ENCODE measurements at regions not wholly inside any gene's neighbourhood (a gene's known extent, or its start where the extent isn't known, plus 50 kb on each side); places are given as distances from the start of the nearest gene placed in this dataset.

GRCh38 chr3:117553461-117553860, 843.9 kb downstream of the TUSC7 start:
- Mint-ChIP-seq H3K9me3 (peaks cover 9% of the 10 kb centered on the region), H3K27me3 (no peaks in the 10 kb centered on the region), H3K4me3 (no peak overlapping the region), H3K36me3 (no peaks in the 10 kb centered on the region), H3K27ac (no peak overlapping the region), H3K4me1 (ENCODE audit: unreplicated experiment) (peaks cover 4% of the 10 kb centered on the region)
- no peak for DNase-seq (ENCODE audit: extremely low spot score, unreplicated experiment)
- TF ChIP-seq CTCF (conservative IDR thresholded peaks at IDR 0.05): no peak

DNA sequence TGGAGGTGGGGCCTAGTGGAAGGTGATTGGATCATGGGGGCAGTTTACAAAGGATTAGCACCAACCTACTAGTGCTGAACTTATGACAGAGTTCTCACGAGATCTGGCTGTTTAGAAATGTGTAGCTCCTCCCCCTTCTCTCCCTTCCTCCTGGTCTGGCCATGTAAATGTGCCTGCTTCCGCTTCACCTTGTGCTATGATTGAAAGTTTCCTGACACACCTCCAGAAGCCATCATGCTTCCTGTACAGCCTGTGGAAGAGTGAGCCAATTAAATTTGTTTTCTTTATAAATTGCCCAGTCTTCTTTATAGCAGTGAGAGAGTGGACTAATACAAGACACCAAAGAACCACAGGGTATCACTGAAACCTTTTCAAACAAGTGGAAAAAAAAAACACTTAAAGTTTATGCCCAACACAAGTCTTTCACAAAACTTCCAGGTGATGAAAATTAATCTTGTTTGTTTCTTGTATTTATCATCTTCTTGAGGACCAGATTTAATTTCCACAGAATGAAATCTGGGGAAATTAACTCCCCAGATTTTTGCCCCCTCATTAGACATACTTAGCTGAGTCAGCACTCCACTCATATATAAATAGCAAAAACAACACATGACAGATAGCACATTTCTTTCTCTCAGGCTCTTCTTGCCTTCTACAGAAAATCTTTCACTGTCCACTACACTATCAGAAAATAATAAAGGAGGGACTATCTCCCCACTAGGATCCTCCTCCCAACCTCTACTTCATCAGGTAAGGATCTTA, 847.2 kb downstream of the TUSC7 start:
- no peak overlapping the region for H3K4me3 Mint-ChIP-seq
- H3K27me3 Mint-ChIP-seq: no peaks in the 10 kb centered on the region
- no peak overlapping the region for H3K27ac Mint-ChIP-seq
- DNase-seq (ENCODE audit: extremely low spot score, unreplicated experiment): no peak
- no peaks in the 10 kb centered on the region for H3K4me1 Mint-ChIP-seq (ENCODE audit: unreplicated experiment)
- no peak for TF ChIP-seq CTCF (conservative IDR thresholded peaks at IDR 0.05)
- H3K36me3 Mint-ChIP-seq: peaks cover 4% of the 10 kb centered on the region
- peaks cover 9% of the 10 kb centered on the region for H3K9me3 Mint-ChIP-seq

DNA sequence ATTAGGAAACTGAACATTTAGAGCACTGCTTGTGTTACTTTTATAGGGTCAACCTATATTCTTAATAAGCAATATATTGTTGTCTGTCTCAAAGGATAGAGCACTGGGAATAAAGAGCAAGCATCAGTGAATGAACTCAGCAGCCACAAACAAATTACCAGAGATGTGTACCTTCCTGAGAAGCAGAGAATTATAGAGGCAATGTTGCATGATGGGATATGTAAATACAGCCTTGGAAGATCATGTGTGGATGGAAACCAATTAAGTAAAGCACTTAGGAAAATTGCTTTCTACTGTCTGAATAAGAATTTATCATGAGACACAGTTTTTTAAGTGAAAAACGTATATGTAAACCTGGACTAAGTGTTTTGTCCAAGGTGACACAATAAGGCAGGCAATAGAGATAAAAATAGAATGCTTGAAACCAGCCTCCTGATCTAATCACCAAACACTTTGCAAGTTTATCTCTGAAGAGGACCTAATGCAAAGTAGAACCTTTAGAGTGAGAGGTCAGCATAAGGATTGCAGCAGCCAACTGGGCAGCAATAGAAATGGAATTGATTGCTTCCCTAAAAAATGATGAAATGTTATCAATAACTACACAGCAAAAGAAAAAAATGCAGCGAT, 848.0 kb downstream of the TUSC7 start:
- Mint-ChIP-seq H3K9me3 (peaks cover 9% of the 10 kb centered on the region), H3K27ac (no peak overlapping the region), H3K27me3 (no peaks in the 10 kb centered on the region), H3K4me3 (no peak overlapping the region), H3K36me3 (peaks cover 4% of the 10 kb centered on the region), H3K4me1 (ENCODE audit: unreplicated experiment) (no peaks in the 10 kb centered on the region)
- TF ChIP-seq CTCF (conservative IDR thresholded peaks at IDR 0.05): no peak
- DNase-seq (ENCODE audit: extremely low spot score, unreplicated experiment): no peak

- DNase-seq (ENCODE audit: extremely low spot score, unreplicated experiment): no peak
- Mint-ChIP-seq H3K4me3 (no peak overlapping the region), H3K27ac (no peak overlapping the region), H3K4me1 (ENCODE audit: unreplicated experiment) (no peaks in the 10 kb centered on the region), H3K27me3 (no peaks in the 10 kb centered on the region), H3K36me3 (peaks cover 4% of the 10 kb centered on the region), H3K9me3 (peaks cover 5% of the 10 kb centered on the region)
- TF ChIP-seq CTCF (conservative IDR thresholded peaks at IDR 0.05): no peak
These were observed 849.1 kb downstream of the TUSC7 start for GRCh38 chr3:117558681-117559080.

DNA sequence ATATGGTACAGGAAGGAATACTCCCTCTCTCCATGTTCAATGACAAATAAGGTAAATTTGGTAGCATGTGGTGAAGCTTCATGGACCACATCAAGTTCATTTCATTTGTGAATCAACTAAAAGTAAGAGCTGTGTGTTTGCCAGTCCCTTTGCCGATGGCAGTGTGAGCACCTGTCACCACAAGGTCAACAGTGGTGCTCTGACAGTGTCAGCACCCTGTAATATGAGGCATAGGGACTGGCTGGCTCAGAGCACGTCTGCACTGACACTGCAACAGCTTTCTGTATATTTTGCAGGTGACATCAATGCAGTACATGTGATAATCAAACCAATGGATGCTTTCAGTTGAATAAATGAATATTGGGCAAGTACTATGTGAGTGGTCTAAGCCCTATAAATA, 852.4 kb downstream of the TUSC7 start:
- no peaks in the 10 kb centered on the region for H3K27me3 Mint-ChIP-seq
- no peaks in the 10 kb centered on the region for H3K4me1 Mint-ChIP-seq (ENCODE audit: unreplicated experiment)
- H3K9me3 Mint-ChIP-seq: no peaks in the 10 kb centered on the region
- TF ChIP-seq CTCF (conservative IDR thresholded peaks at IDR 0.05): no peak
- no peak overlapping the region for H3K27ac Mint-ChIP-seq
- H3K4me3 Mint-ChIP-seq: no peak overlapping the region
- peaks cover 4% of the 10 kb centered on the region for H3K36me3 Mint-ChIP-seq
- DNase-seq (ENCODE audit: extremely low spot score, unreplicated experiment): no peak

All from type B pancreatic cell (in vitro differentiated cells).